Esophagus muscularis mucosa (tissue), 4 donors: ENCODE measurements at regions not wholly inside any gene's neighbourhood (a gene's known extent, or its start where the extent isn't known, plus 50 kb on each side); places are given as distances from the start of the nearest gene placed in this dataset.
"Not testable (repeated sequence)": the region's sequence is repeated elsewhere in the genome, so short reads cannot be mapped to it uniquely, and the experiment has no call there.

ENCODE experiments used
- DNase-seq: peaks from one replicate; pipeline ENCODE4 v3.0.0-alpha.2; 2017; ENCODE audit errors: extremely low spot score
- H3K27ac ChIP-seq, 4 donors: fragments of 200-600 bp; sonication (generic); replicated peaks in 1 of 4; 1 replicate in 3 of 4; 2 replicates in 1 of 4; pipeline ENCODE4 v1.5.1; 2016 to 2019; ENCODE audit warnings: mild to moderate bottlenecking in 1 of 4
- H3K27me3 ChIP-seq, 4 donors: fragments of 200-600 bp; sonication (generic); one replicate each; pipeline versions ENCODE4 v1.5.1 to v1.6.0; 2016 to 2019
- H3K36me3 ChIP-seq, 4 donors: fragments of 200-600 bp; sonication (generic); one replicate each; pipeline ENCODE4 v1.5.1; 2016 to 2019
- H3K4me1 ChIP-seq, 4 donors: fragments of 200-600 bp; sonication (generic); one replicate each; pipeline ENCODE4 v1.5.1; 2016 to 2019
- H3K4me3 ChIP-seq, 4 donors: fragments of 200-600 bp; sonication (generic); 1 replicate in 2 of 4; 2 replicates in 2 of 4; pipeline ENCODE4 v1.5.1; 2016 to 2019; ENCODE audit warnings: mild to moderate bottlenecking in 4 of 4, moderate library complexity in 1 of 4
- H3K9me3 ChIP-seq, 4 donors: fragments of 200-600 bp; sonication (generic); 1 replicate in 3 of 4; 2 replicates in 1 of 4; pipeline ENCODE4 v1.5.1; 2016 to 2019
- CTCF ChIP-seq, 3 experiments: fragments of 200-600 bp in 2 of 3; fragments of 450-650 bp in 1 of 3; sonication (generic) in 2 of 3; IDR thresholded peaks; one replicate each; pipeline ENCODE4 v1.5.1; 2017 to 2019; ENCODE audit warnings: antibody characterized with exemption in 3 of 3, mild to moderate bottlenecking in 2 of 3, moderate library complexity in 1 of 3
- EP300 ChIP-seq: sonication (generic); formaldehyde crosslinking; IDR thresholded peaks from one replicate; pipeline ENCODE4 v1.6.1; 2017; ENCODE audit warnings: antibody characterized with exemption
- POLR2A ChIP-seq: fragments of 450-650 bp; IDR thresholded peaks from one replicate; pipeline ENCODE4 v1.6.1; 2017; ENCODE audit warnings: antibody characterized with exemption, moderate library complexity, mild to moderate bottlenecking, low read depth
- POLR2AphosphoS5 ChIP-seq, 2 donors: sonication (generic); formaldehyde crosslinking; IDR thresholded peaks; one replicate each; pipeline ENCODE4 v1.6.1; 2017; ENCODE audit warnings: antibody characterized with exemption in 2 of 2
- WGBS: methylation state at CpG from one replicate; pipeline ENCODE4 v1.1.5; 2018; 5-methylcytosine and 5-hydroxymethylcytosine counted together
- intact Hi-C: fragments of 100-400 bp; cut with DNase I; formaldehyde crosslinking; loops from one replicate; pipeline ENCODE4 v1.15.1; 2023

GRCh38 chr17:34076743-34077631 lies 178.1 kb upstream of the CCL2 start:
- no peaks in the 10 kb centered on the region for H3K4me1 ChIP-seq
- H3K27me3 ChIP-seq = peaks cover 0 to 28% (median 0%) of the 10 kb centered on the region in 4 donors
- H3K27ac ChIP-seq = no peak overlapping the region
- TF ChIP-seq EP300 (no peak), POLR2A (no peak), POLR2AphosphoS5 (IDR thresholded peaks at IDR 0.05) (no peak), CTCF (IDR thresholded peaks at IDR 0.05) (no peak)
- H3K36me3 ChIP-seq = no peaks in the 10 kb centered on the region
- intact Hi-C loops = no loop called here
- H3K9me3 ChIP-seq = peaks cover 0 to 3% (median 0%) of the 10 kb centered on the region in 4 donors
- WGBS = 56% methylated on average over 16 of the region's 16 CpGs
- peak; percentile 82 for DNase-seq
- H3K4me3 ChIP-seq = no peak overlapping the region

- H3K27ac ChIP-seq = no peak overlapping the region
- H3K9me3 ChIP-seq = no peaks in the 10 kb centered on the region
- no peaks in the 10 kb centered on the region for H3K4me1 ChIP-seq
- intact Hi-C loops = no loop called here
- no peak for TF ChIP-seq POLR2A
- no peak for TF ChIP-seq EP300
- TF ChIP-seq CTCF (IDR thresholded peaks at IDR 0.05) = no peak
- no peak for TF ChIP-seq POLR2AphosphoS5 (IDR thresholded peaks at IDR 0.05)
- H3K4me3 ChIP-seq = no peak overlapping the region
- DNase-seq = peak; percentile 3
- H3K27me3 ChIP-seq = peaks cover 0 to 25% (median 0%) of the 10 kb centered on the region in 4 donors
- H3K36me3 ChIP-seq = no peaks in the 10 kb centered on the region
- WGBS = 41% methylated on average over 3 of the region's 3 CpGs
Measured at GRCh38 chr17:34081269-34081668, 173.8 kb upstream of the CCL2 start.

GRCh38 chr17:34082404-34082803 lies 172.7 kb upstream of the CCL2 start:
- Histone ChIP-seq H3K27ac (no peak overlapping the region), H3K4me3 (no peak overlapping the region), H3K27me3 (peaks cover 0 to 14% (median 0%) of the 10 kb centered on the region in 4 donors), H3K4me1 (no peaks in the 10 kb centered on the region), H3K9me3 (no peaks in the 10 kb centered on the region), H3K36me3 (no peaks in the 10 kb centered on the region)
- intact Hi-C loops = no loop called here
- peak; percentile 70 for DNase-seq
- no peak for TF ChIP-seq EP300
- TF ChIP-seq CTCF (IDR thresholded peaks at IDR 0.05) = no peak
- TF ChIP-seq POLR2AphosphoS5 (IDR thresholded peaks at IDR 0.05) = no peak
- no peak for TF ChIP-seq POLR2A
- WGBS = 64% methylated on average over 3 of the region's 3 CpGs

DNA sequence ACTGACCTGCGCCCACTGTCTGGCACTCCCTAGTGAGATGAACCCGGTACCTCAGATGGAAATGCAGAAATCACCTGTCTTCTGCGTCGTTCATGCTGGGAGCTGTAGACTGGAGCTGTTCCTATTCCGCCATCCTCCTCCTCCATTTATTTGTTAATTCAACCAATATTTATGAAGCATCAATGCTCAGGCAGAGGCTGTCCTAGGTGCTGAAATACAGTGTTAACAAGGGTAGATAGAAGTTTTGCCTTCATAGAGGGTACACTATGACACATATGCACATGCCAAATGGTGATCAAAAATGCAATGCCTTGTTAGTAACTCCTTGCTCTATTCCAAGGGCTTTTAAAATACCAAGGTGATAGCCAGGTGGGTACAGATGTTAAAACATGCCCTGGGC lies 166.0 kb upstream of the CCL2 start:
- 92% methylated on average over 5 of the region's 5 CpGs for WGBS
- peak; percentile 39 for DNase-seq
- H3K27me3 ChIP-seq = peaks cover 0 to 24% (median 0%) of the 10 kb centered on the region in 4 donors
- H3K4me1 ChIP-seq, H3K9me3 ChIP-seq, H3K4me3 ChIP-seq, intact Hi-C loops, H3K27ac ChIP-seq, H3K36me3 ChIP-seq: not testable (repeated sequence)

DNA sequence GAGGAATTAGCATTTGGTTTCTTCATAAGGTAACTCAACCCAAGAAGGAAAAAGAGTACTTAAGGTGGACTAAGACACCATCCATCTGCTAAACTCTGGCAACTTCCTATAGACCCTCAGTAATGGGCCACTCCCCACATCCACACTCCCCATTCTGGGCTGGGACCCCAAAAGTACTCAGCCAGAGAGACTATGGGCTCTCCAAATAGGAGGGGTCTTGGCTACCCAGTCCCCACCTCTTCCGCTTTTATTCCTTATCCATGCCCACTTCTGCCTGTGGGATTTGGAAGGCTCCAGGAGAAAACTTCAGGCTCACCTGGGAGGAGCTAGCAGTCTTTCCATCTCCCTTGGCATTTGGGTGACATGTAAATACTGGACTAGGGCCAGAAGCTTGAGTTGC lies 164.5 kb upstream of the CCL2 start:
- no peak for TF ChIP-seq POLR2AphosphoS5 (IDR thresholded peaks at IDR 0.05)
- no peak for TF ChIP-seq CTCF (IDR thresholded peaks at IDR 0.05)
- no peak for TF ChIP-seq POLR2A
- TF ChIP-seq EP300 = no peak
- Histone ChIP-seq H3K4me1 (no peaks in the 10 kb centered on the region), H3K36me3 (no peaks in the 10 kb centered on the region), H3K9me3 (no peaks in the 10 kb centered on the region), H3K27ac (no peak overlapping the region), H3K27me3 (peaks cover 0 to 29% (median 0%) of the 10 kb centered on the region in 4 donors), H3K4me3 (no peak overlapping the region)
- intact Hi-C loops = no loop called here
- peak; percentile 64 for DNase-seq
- 93% methylated on average over 1 of the region's 1 CpG for WGBS
